Astrocyte (in vitro differentiated cells and primary cell): ENCODE measurements at regions not wholly inside any gene's neighbourhood (a gene's known extent, or its start where the extent isn't known, plus 50 kb on each side); places are given as distances from the start of the nearest gene placed in this dataset.

Experiments used
- DNase-seq: peaks from one replicate; pipeline ENCODE4 v3.0.0-alpha.2; 2010; ENCODE audit warnings: low read depth
- FAIRE-seq: peaks from 2 replicates; lab custom pipeline; 2011; peaks lifted over from hg19 to GRCh38; lab: Jason Lieb, UNC
- H2AFZ ChIP-seq: 2 replicates; pipeline ENCODE4 v1.6.0; 2012; ENCODE audit warnings: low read depth, low read length, inconsistent platforms
- H3K27ac ChIP-seq: 2 replicates; pipeline ENCODE4 v1.5.1; 2011; ENCODE audit warnings: low read depth, low read length, inconsistent platforms
- H3K27me3 ChIP-seq: 2 replicates; pipeline ENCODE4 v1.6.0; 2011; ENCODE audit warnings: low read length, inconsistent platforms; ENCODE audit not compliant: insufficient read depth
- H3K36me3 ChIP-seq: 2 replicates; pipeline ENCODE4 v1.5.1; 2011; ENCODE audit warnings: low read length, inconsistent platforms; ENCODE audit not compliant: insufficient read depth
- H3K4me1 ChIP-seq: 2 replicates; pipeline ENCODE4 v1.5.1; 2011; ENCODE audit warnings: low read length, inconsistent platforms; ENCODE audit not compliant: insufficient read depth
- H3K4me2 ChIP-seq: 2 replicates; pipeline ENCODE4 v1.6.0; 2012; ENCODE audit warnings: low read length, inconsistent platforms
- H3K4me3 ChIP-seq: 2 replicates; pipeline ENCODE4 v1.5.1; 2011; ENCODE audit warnings: low read depth, mild to moderate bottlenecking, low read length, inconsistent platforms; ENCODE audit not compliant: insufficient read depth
- H3K79me2 ChIP-seq: 2 replicates; pipeline ENCODE4 v1.6.0; 2012; ENCODE audit warnings: mild to moderate bottlenecking, low read length, inconsistent platforms; ENCODE audit not compliant: insufficient read depth
- H3K9ac ChIP-seq: 2 replicates; pipeline ENCODE4 v1.6.0; 2012; ENCODE audit warnings: mild to moderate bottlenecking, low read length, inconsistent platforms
- H3K9me3 ChIP-seq: 2 replicates; pipeline ENCODE4 v1.5.1; 2012; ENCODE audit warnings: low read depth, mild to moderate bottlenecking, low read length, inconsistent platforms; ENCODE audit not compliant: insufficient read depth
- H4K20me1 ChIP-seq: 2 replicates; pipeline ENCODE4 v1.6.0; 2012; ENCODE audit warnings: low read length, inconsistent platforms; ENCODE audit not compliant: insufficient read depth
- H3K27ac Mint-ChIP-seq: one replicate; pipeline ENCODE4 v1.8.0; 2021; ENCODE audit warnings: mild to moderate bottlenecking, mixed read lengths; ENCODE audit not compliant: unreplicated experiment
- H3K27me3 Mint-ChIP-seq: one replicate; pipeline ENCODE4 v1.8.0; 2021; ENCODE audit warnings: low read depth, mixed read lengths; ENCODE audit not compliant: unreplicated experiment
- H3K36me3 Mint-ChIP-seq: one replicate; pipeline ENCODE4 v1.8.0; 2021; ENCODE audit warnings: low read depth, mixed read lengths; ENCODE audit not compliant: unreplicated experiment
- H3K4me1 Mint-ChIP-seq: one replicate; pipeline ENCODE4 v1.8.0; 2021; ENCODE audit warnings: low read depth, mixed read lengths; ENCODE audit not compliant: unreplicated experiment
- H3K4me3 Mint-ChIP-seq: one replicate; pipeline ENCODE4 v1.8.0; 2021; ENCODE audit warnings: mild to moderate bottlenecking, moderate library complexity, mixed read lengths; ENCODE audit not compliant: unreplicated experiment
- H3K9me3 Mint-ChIP-seq: one replicate; pipeline ENCODE4 v1.8.0; 2021; ENCODE audit warnings: mild to moderate bottlenecking, mixed read lengths; ENCODE audit not compliant: unreplicated experiment
- EZH2 ChIP-seq: IDR thresholded peaks from 2 replicates; pipeline ENCODE4 v1.6.1; 2012; ENCODE audit warnings: mild to moderate bottlenecking, low read length, inconsistent platforms; ENCODE audit not compliant: insufficient read depth
- TF ChIP-seq, protein P1 (sequence below): IDR thresholded peaks from 2 replicates; pipeline ENCODE4 v1.5.1; 2011; ENCODE audit warnings: low read depth, mild to moderate bottlenecking, inconsistent platforms, low read length, moderate library complexity; ENCODE audit not compliant: insufficient read depth

GRCh38 chr7:137172105-137172590 lies 171.4 kb downstream of the PTN start:
- no peak for TF ChIP-seq EZH2
- TF ChIP-seq, protein P1, sequence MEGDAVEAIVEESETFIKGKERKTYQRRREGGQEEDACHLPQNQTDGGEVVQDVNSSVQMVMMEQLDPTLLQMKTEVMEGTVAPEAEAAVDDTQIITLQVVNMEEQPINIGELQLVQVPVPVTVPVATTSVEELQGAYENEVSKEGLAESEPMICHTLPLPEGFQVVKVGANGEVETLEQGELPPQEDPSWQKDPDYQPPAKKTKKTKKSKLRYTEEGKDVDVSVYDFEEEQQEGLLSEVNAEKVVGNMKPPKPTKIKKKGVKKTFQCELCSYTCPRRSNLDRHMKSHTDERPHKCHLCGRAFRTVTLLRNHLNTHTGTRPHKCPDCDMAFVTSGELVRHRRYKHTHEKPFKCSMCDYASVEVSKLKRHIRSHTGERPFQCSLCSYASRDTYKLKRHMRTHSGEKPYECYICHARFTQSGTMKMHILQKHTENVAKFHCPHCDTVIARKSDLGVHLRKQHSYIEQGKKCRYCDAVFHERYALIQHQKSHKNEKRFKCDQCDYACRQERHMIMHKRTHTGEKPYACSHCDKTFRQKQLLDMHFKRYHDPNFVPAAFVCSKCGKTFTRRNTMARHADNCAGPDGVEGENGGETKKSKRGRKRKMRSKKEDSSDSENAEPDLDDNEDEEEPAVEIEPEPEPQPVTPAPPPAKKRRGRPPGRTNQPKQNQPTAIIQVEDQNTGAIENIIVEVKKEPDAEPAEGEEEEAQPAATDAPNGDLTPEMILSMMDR: no peak
- Histone ChIP-seq H2AFZ (no peak overlapping the region), H3K4me2 (no peak overlapping the region), H3K27me3 (no peaks in the 10 kb centered on the region), H3K9me3 (no peaks in the 10 kb centered on the region), H3K79me2 (no peaks in the 10 kb centered on the region), H3K27ac (no peak overlapping the region), H3K4me3 (no peak overlapping the region), H3K4me1 (no peaks in the 10 kb centered on the region), H4K20me1 (no peaks in the 10 kb centered on the region), H3K36me3 (no peaks in the 10 kb centered on the region), H3K9ac (no peak overlapping the region)
- no peaks in the 10 kb centered on the region for H3K9me3 Mint-ChIP-seq
- H3K4me1 Mint-ChIP-seq: peaks cover 1% of the 10 kb centered on the region
- FAIRE-seq (no peak), DNase-seq (no peak)
- H3K4me3 Mint-ChIP-seq: no peak overlapping the region
- no peak overlapping the region for H3K27ac Mint-ChIP-seq
- no peaks in the 10 kb centered on the region for H3K36me3 Mint-ChIP-seq
- H3K27me3 Mint-ChIP-seq: no peaks in the 10 kb centered on the region

- FAIRE-seq: peak; percentile 94
- H3K4me2 ChIP-seq: peak overlapping the region; percentile 42
Observed at GRCh38 chr7:137169282-137169698, 174.2 kb downstream of the PTN start.

DNA sequence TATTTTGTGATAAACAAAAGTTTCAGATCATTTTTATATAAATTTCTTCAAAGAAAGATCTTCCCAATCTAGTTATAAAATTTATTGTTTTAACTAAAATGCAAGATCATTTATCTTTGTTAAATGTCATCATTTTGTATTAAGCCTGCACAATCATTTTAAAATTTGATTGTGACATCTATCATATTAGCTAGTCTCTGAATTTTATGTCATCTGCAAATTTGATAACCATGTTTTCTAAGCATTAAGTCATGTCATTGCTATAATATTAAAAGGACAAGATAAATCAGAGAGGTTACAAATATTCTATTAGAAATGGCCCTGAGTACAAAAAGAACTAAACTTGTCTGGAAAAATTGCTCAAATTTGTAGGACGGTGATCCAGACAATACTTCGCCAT lies 175.9 kb downstream of the PTN start:
- H3K4me1 Mint-ChIP-seq: peaks cover 8% of the 10 kb centered on the region
- no peaks in the 10 kb centered on the region for H3K4me1 ChIP-seq
- no peaks in the 10 kb centered on the region for H3K9me3 ChIP-seq
- no peak overlapping the region for H3K4me2 ChIP-seq
- no peaks in the 10 kb centered on the region for H3K36me3 Mint-ChIP-seq
- no peak overlapping the region for H3K4me3 ChIP-seq
- H3K27me3 Mint-ChIP-seq: no peaks in the 10 kb centered on the region
- no peaks in the 10 kb centered on the region for H4K20me1 ChIP-seq
- FAIRE-seq (no peak), DNase-seq (no peak)
- H3K9me3 Mint-ChIP-seq: peaks cover 3% of the 10 kb centered on the region
- H3K9ac ChIP-seq: no peak overlapping the region
- no peaks in the 10 kb centered on the region for H3K79me2 ChIP-seq
- no peaks in the 10 kb centered on the region for H3K36me3 ChIP-seq
- TF ChIP-seq EZH2: no peak
- TF ChIP-seq, protein P1: no peak
- H2AFZ ChIP-seq: no peak overlapping the region
- no peaks in the 10 kb centered on the region for H3K27me3 ChIP-seq
- no peak overlapping the region for H3K4me3 Mint-ChIP-seq
- no peak overlapping the region for H3K27ac Mint-ChIP-seq
- no peak overlapping the region for H3K27ac ChIP-seq

More at GRCh38 chr7:137169282-137169698, 174.2 kb downstream of the PTN start:
- H3K4me1 ChIP-seq: no peaks in the 10 kb centered on the region
- H3K9me3 Mint-ChIP-seq: peaks cover 3% of the 10 kb centered on the region
- H4K20me1 ChIP-seq: no peaks in the 10 kb centered on the region
- TF ChIP-seq EZH2: no peak
- TF ChIP-seq, protein P1: peak; percentile 94
- no peak overlapping the region for H3K4me3 Mint-ChIP-seq
- peak overlapping the region; percentile 29 for H3K9ac ChIP-seq
- H3K36me3 ChIP-seq: no peaks in the 10 kb centered on the region
- peak; percentile 71 for DNase-seq
- peak overlapping the region; percentile 61 for H2AFZ ChIP-seq
- H3K4me1 Mint-ChIP-seq: peaks cover 8% of the 10 kb centered on the region
- no peaks in the 10 kb centered on the region for H3K27me3 ChIP-seq
- no peaks in the 10 kb centered on the region for H3K36me3 Mint-ChIP-seq
- H3K79me2 ChIP-seq: no peaks in the 10 kb centered on the region
- no peaks in the 10 kb centered on the region for H3K27me3 Mint-ChIP-seq
- no peak overlapping the region for H3K27ac Mint-ChIP-seq
- no peak overlapping the region for H3K27ac ChIP-seq
- no peak overlapping the region for H3K4me3 ChIP-seq
- no peaks in the 10 kb centered on the region for H3K9me3 ChIP-seq
